ENCODE measurements at regions not wholly inside any gene's neighbourhood (a gene's known extent, or its start where the extent isn't known, plus 50 kb on each side); places are given as distances from the start of the nearest gene placed in this dataset.

DNA sequence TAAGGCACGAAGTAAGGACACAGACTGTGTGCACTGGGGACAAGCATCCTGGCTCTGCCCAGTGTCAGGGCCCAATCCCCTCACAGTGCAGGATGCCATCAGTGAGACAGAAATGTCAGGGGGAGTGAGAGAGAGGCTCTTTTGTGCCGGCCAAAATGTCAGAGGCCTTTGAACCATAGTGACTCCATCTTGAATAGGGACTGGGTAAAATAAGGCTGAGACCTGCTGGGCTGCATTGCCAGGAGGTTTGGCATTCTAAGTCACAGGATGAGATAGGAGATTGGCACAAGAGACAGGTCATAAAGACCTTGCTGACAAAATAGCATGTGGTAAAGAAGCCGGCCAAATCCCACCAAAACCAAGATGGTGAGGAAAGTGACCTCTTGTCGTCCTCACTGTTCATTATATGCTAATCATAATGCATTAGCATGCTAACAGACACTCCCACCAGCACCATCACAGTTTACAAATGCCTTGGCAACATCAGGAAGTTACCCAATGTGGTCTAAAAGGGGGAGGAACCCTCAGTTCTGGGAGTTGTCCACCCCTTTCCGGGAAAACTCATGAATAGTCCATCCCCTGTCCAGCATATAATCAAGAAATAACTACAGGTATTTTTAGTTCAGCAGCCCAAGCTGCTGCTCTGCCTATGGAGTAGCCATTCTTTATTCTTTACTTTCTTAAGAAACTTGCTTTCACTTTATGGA is 337.4 kb downstream of the LPIN1 start:
- DNase-seq (ENCODE audit: low read depth), result no peak

GRCh38 chr2:12087175-12087574 is 340.7 kb downstream of the LPIN1 start:
- no peak for DNase-seq (ENCODE audit: low read depth)

- peak; percentile 84 for DNase-seq (ENCODE audit: low read depth)
These were observed 341.4 kb downstream of the LPIN1 start for GRCh38 chr2:12087671-12088380.

DNA sequence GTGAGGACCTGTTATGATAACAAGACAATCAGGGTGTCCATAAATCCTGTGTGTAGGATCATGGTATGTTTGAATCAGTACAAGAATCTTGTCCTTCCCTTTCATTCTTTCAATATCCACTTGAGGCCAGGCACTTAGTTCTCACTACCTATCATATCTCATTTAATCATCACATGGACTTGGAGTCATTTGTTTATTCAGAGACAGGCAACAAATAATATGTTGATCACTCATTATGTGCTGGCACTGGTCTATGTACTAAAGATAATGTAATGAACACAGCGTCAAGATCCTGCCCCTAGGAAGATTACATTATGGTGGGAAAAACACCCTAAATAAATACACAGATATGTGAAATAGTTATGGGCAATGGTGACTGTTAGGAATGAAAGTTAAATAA is 342.6 kb downstream of the LPIN1 start:
- DNase-seq (ENCODE audit: low read depth), result no peak

GRCh38 chr2:12089496-12089895 is 343.1 kb downstream of the LPIN1 start:
- no peak for DNase-seq (ENCODE audit: low read depth)

DNA sequence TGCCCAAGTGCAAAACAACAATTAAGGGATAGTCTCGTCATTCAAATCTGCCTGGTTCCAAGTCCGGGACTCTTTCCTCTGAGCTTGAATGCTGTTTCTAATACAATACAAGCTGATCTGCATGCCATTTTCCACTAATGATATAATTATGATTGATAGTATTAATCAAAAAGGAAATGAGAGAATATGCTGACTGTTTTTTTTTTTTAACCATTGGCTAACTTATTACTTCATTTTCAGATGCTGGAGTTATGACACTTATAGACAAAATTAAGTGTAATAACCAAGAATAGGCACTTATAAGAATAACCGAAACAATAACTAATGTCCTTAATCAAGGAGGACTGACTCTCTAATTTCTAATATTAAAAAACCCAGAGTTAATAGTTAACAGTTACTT is 343.6 kb downstream of the LPIN1 start:
- DNase-seq (ENCODE audit: low read depth), result no peak

DNA sequence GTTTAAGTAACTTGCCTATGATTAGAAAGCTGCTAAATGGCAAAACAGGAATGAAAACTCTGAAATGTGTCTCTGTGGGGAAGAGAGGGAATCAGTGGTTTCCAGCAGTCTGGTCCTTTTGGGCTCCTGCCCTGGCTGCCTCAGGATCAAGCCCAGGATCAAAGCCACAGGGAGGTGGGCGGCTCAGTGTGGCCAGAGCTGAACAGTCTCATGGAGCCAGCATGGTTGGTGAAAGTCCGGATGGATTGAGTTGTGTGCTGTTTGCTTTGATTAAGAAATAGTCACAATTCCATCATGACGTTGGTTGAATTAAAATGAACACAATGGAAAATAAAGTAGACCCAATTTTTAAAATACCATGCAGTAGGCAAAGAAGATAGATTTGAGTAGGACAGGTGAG is 344.2 kb downstream of the LPIN1 start:
- DNase-seq (ENCODE audit: low read depth), result no peak

DNA sequence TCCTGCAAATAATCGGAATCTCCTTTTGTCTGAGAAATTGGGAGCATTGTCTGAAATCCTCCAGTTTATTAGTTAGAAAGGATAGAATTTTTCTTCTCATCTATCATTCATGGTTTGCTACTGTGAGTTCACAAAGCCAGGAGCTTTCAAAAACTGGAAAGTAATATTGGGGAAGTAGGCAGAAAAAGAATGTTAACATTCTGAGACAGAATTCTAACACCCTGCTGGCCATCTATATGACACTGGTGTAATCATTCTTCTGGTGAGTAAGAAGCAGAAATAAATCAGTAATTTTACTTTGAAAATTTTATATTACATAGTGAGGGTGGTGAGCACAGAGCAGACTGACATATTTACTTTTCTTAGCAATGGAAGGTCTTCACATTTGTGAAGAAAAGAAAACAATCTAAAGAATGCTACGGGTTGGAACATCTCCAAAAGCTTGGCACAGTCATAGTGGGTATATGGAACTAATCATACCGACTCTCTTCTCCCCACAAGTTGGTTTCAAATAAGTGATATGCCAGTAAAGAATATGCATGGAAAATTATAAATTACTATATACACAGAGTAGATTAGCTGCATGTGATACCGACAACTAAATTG is 344.9 kb downstream of the LPIN1 start:
- peak; percentile 58 for DNase-seq (ENCODE audit: low read depth)

DNA sequence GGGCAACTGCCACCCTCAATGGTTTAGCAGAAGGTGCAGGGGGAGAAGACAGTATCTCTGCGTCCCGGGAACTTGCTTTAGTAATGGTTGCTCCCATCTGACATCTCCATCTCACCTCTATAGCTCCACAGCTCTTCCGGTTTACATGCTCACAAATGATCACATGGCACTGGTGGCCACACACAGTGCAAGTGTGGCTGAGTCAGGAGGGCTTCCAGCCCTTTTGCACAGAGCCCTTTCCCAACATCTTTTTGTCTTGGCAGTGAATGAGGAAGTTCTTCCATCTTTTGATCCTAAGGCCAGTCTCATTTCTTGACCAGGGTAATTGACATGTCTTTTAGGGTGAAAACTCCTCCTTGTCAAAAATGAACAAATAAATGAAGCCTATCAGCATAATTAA is 347.7 kb downstream of the LPIN1 start:
- DNase-seq (ENCODE audit: low read depth), result no peak

DNA sequence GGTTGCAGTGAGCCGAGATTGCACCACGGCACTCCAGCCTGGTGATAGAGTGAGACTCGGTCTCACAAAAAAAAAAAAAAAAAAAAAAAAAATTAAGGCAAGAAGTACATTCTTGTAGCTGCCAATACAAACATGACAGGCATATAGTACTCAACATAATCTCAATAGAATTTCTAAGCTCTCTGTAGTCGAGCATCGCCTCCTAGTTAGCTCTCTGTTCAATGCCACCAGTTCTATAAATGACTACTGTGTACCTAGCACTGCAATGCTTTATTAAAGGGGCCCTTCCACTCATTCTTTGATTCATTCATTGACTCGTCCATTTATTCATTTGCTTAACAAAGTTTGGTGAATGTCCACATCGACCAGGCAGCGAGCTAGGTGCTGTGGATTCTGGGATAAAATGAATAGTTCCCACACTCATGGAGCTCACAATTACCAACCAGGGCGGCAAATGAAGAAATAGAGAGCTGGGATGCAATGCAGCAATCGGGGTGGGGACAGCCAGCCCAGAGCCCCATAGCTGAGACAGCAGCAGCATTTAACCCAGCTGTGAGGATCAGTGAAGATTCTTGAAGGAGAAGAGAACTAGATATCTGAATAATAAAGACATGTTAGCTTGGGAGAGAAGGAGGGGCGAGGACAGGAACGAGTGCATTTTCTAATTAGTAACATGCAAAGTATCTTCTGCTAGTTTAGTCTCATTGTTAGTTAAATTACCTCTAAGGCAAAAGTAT is 349.8 kb downstream of the LPIN1 start:
- DNase-seq (ENCODE audit: low read depth), result no peak

DNA sequence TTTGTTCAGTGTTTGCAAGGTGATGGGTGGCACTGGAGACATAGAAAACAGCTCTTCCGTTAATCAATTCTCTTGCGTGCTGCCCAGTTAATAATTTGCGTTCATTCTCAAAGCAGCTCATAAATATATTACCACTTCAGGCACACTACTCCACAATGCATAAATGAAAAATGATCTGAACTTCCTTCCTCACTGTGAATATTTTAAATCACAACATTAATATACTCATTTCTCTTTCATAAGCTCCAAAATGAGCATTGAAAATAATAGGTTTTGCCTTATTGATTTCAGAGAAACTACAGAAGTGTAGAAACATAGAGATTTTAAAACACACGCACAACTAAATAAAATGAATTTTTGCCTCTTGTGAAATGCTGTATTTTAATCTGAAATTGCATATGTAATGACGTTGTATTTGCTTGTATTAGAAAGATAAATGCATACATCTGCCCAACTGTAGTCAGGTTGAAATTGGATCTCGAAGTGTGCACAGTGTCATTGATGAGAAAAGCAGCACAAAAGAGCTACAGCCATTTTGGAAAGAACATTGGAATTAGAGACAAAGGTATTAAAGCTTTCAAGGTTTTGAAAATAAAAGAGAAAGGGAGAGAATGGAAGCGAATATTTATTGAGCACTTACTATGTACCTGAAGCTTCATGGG is 350.5 kb downstream of the LPIN1 start:
- no peak for DNase-seq (ENCODE audit: low read depth)

DNA sequence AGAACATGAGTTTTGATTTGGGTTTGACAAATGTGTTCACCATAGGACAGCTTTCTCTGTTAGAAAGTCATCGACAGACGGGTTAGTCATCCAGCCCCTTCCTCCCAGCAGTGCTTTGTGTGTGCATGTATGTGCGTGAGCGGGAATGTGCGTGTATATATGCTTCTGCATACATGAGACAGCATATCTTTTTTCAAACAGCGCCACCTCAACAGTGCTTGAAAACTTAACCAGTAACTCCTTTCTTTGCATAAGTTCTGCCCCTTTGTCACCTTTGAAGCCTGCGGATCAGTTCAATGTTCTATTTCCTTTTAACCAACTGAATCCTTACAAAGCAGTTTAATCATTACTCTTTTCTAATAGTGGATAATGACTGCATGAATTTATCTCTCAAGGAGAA is 351.4 kb downstream of the LPIN1 start:
- no peak for DNase-seq (ENCODE audit: low read depth)

DNA sequence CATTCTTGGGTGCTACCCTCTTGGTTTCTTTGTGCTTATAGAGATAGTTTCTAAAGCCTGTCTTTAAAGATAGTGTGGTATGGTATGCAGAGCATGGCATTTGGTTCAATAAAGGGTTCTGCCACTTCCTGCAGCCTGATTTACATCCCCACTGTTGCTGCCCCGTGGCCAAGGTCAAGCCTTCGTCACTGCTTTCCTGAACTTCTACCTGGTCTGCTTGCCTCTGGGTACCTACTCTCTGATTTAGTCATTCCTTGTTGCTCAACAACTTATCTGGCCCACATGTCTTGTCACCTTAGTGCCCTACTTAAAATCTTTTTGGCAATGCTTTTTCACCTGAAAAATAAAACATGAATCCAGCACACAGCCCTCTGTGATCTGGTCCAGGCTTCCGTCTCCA is 352.9 kb downstream of the LPIN1 start:
- no peak for DNase-seq (ENCODE audit: low read depth)

- DNase-seq (ENCODE audit: low read depth), result no peak
These were observed 356.2 kb downstream of the LPIN1 start for GRCh38 chr2:12102679-12103078.

DNA sequence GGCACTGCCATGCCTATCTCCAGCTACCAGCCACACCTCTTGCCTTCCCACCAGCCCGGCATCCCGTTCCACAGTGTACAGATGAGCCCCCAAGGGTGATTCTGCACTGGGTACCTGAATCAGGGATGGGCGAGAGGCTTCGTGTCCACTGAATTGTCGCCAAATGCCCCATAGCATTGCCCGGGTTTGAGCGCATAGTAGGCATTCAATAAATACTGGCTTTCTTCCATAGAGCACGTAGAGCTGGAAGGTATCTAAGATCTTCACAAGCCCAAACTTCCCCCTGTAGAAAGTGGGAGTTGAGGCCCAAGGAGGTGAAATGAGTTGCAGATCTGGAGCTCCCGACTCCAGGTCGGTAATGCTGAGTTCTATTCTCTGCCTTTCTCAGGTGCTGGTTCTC is 358.7 kb downstream of the LPIN1 start:
- no peak for DNase-seq (ENCODE audit: low read depth)

DNA sequence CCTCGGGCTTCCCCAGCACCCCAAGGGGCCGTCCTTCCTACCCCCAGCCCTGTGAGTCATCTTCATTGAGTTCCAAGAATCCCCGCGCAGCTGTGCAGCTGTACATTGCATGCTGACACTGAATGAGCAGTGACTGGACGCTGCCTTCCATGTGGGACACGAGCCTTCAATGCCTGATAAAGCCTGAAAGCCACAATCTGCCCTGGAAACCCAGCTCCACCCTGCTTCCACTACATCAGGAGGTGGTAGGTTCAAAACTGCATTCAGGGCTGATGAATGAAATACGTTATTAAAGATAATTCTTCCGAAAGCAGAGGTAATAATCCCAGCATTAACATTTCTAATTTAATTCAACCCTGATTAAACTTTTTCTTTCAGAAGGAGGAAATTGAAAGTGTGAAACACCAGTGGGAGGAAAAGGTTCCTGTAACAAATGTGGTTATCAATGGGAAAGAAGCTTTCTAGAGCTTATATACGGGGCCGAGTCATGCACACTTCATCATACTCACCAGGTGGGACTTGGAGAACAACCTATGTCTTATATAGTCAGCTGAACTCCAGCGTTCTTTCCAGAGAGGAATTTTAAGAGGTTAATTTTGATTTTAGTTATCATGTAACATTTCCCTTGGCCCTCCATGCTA is 360.1 kb downstream of the LPIN1 start:
- peak; percentile 99 for DNase-seq (ENCODE audit: low read depth)

DNA sequence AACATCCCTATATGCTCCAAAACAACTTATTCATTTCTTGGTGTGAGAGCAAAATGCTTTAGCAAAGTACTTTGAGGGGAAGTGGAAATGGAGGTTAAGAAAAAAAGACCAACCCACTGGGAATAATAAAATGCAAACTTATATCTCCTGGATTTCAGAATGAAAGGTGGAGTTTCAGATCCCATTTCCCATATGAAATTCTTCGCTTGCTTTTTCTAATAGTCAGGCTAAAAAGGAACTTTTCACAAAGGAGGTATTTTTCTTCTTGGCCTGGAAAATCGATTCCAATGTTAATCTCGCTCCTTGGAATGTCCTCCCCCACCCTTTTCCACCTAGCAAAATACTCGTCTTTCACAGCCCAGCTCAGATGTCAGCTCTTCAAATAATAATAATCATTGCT is 360.9 kb downstream of the LPIN1 start:
- no peak for DNase-seq (ENCODE audit: low read depth)

- DNase-seq (ENCODE audit: low read depth), result no peak
These were observed 361.5 kb downstream of the LPIN1 start for GRCh38 chr2:12107939-12108338.

- DNase-seq (ENCODE audit: low read depth), result no peak
These were observed 363.1 kb downstream of the LPIN1 start for GRCh38 chr2:12109363-12110017.

DNA sequence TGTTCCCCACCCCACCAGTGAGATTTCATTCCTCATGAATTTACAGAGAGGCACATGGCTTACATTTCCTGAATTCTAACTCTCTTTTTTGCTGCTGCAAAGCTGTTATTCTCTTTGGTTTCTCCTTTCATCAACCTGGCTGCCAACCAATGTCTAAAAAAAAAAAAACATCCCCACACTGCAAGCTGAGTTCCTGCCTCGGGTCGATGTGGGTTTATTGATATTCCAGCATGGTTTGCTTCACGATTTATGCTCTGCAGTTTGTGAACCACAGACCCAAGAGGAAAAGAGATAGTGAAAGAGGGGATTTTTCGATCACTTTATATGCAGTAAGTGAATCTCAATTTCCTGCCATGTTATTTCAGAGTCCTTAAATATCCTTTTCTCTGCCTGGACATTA is 363.6 kb downstream of the LPIN1 start:
- DNase-seq (ENCODE audit: low read depth), result peak; percentile 9

GRCh38 chr2:12110481-12110880 is 364.0 kb downstream of the LPIN1 start:
- DNase-seq (ENCODE audit: low read depth), result no peak
